ENCODE measurements at regions not wholly inside any gene's neighbourhood (a gene's known extent, or its start where the extent isn't known, plus 50 kb on each side); places are given as distances from the start of the nearest gene placed in this dataset.

- 0 out of 2 replicates have a peak, but pooled peaks have one; percentile 11 for TF ChIP-seq NFIC (IDR thresholded peaks at IDR 0.05)
- TF ChIP-seq RAD21 (IDR thresholded peaks at IDR 0.05; ENCODE audit: low read depth): no peak
Measured at GRCh38 chr10:23742807-23743206, 303.9 kb downstream of the OTUD1 start.

- no peak for TF ChIP-seq MAX (IDR thresholded peaks at IDR 0.05)
- no peak for TF ChIP-seq USF1 (IDR thresholded peaks at IDR 0.05)
Measured at GRCh38 chr10:23754179-23754578, 315.3 kb downstream of the OTUD1 start.

- no peak for TF ChIP-seq ZBTB7A (IDR thresholded peaks at IDR 0.05; ENCODE audit: low read depth)
Measured at GRCh38 chr10:23754941-23755340, 316.1 kb downstream of the OTUD1 start.

- TF ChIP-seq FOXM1 (IDR thresholded peaks at IDR 0.05; ENCODE audit: borderline replicate concordance, low read depth) (no peak), YY1 (IDR thresholded peaks at IDR 0.05; ENCODE audit: low read depth) (no peak), NFIC (IDR thresholded peaks at IDR 0.05) (no peak), TCF12 (IDR thresholded peaks at IDR 0.05; ENCODE audit: low read depth) (no peak), ZBTB7A (IDR thresholded peaks at IDR 0.05; ENCODE audit: low read depth) (no peak), EP300 (IDR thresholded peaks at IDR 0.05; ENCODE audit: borderline replicate concordance) (no peak), CEBPB (IDR thresholded peaks at IDR 0.05) (no peak), MAX (IDR thresholded peaks at IDR 0.05) (no peak), CREB1 (IDR thresholded peaks at IDR 0.05; ENCODE audit: low read depth) (no peak), TEAD4 (IDR thresholded peaks at IDR 0.05) (no peak), TAF1 (IDR thresholded peaks at IDR 0.05; ENCODE audit: low read depth) (no peak), RAD21 (IDR thresholded peaks at IDR 0.05; ENCODE audit: low read depth) (no peak), USF1 (IDR thresholded peaks at IDR 0.05) (no peak), REST (IDR thresholded peaks at IDR 0.05; ENCODE audit: low read depth) (no peak), EGR1 (IDR thresholded peaks at IDR 0.05) (no peak)
Measured at GRCh38 chr10:23755556-23755955, 316.7 kb downstream of the OTUD1 start.

- TF ChIP-seq NFIC (IDR thresholded peaks at IDR 0.05) (0 out of 2 replicates have a peak, but pooled peaks have one; percentile 9), MAX (IDR thresholded peaks at IDR 0.05) (no peak)
Measured at GRCh38 chr10:23768281-23768680, 329.4 kb downstream of the OTUD1 start.

- TF ChIP-seq EP300 (IDR thresholded peaks at IDR 0.05; ENCODE audit: borderline replicate concordance) (no peak), REST (IDR thresholded peaks at IDR 0.05; ENCODE audit: low read depth) (no peak), ZBTB7A (IDR thresholded peaks at IDR 0.05; ENCODE audit: low read depth) (no peak), CEBPB (IDR thresholded peaks at IDR 0.05) (no peak), YY1 (IDR thresholded peaks at IDR 0.05; ENCODE audit: low read depth) (no peak), FOXM1 (IDR thresholded peaks at IDR 0.05; ENCODE audit: borderline replicate concordance, low read depth) (no peak), TAF1 (IDR thresholded peaks at IDR 0.05; ENCODE audit: low read depth) (no peak), NFIC (IDR thresholded peaks at IDR 0.05) (no peak), RAD21 (IDR thresholded peaks at IDR 0.05; ENCODE audit: low read depth) (no peak), CREB1 (IDR thresholded peaks at IDR 0.05; ENCODE audit: low read depth) (no peak), USF1 (IDR thresholded peaks at IDR 0.05) (no peak), MAX (IDR thresholded peaks at IDR 0.05) (no peak)
Measured at GRCh38 chr10:23777153-23777552, 338.3 kb downstream of the OTUD1 start.

GRCh38 chr10:23779301-23779700, 340.4 kb downstream of the OTUD1 start:
- TF ChIP-seq FOXM1 (IDR thresholded peaks at IDR 0.05; ENCODE audit: borderline replicate concordance, low read depth) (no peak), TEAD4 (IDR thresholded peaks at IDR 0.05) (no peak), CEBPB (IDR thresholded peaks at IDR 0.05) (no peak), MAX (IDR thresholded peaks at IDR 0.05) (no peak), TCF12 (IDR thresholded peaks at IDR 0.05; ENCODE audit: low read depth) (no peak), RAD21 (IDR thresholded peaks at IDR 0.05; ENCODE audit: low read depth) (no peak), CREB1 (IDR thresholded peaks at IDR 0.05; ENCODE audit: low read depth) (no peak), TAF1 (IDR thresholded peaks at IDR 0.05; ENCODE audit: low read depth) (no peak), YY1 (IDR thresholded peaks at IDR 0.05; ENCODE audit: low read depth) (no peak), EGR1 (IDR thresholded peaks at IDR 0.05) (no peak), USF1 (IDR thresholded peaks at IDR 0.05) (no peak), ZBTB7A (IDR thresholded peaks at IDR 0.05; ENCODE audit: low read depth) (no peak), NFIC (IDR thresholded peaks at IDR 0.05) (no peak), EP300 (IDR thresholded peaks at IDR 0.05; ENCODE audit: borderline replicate concordance) (no peak)

Measured in Ishikawa (cell line).